GM10266 (cell line): ENCODE measurements at regions not wholly inside any gene's neighbourhood (a gene's known extent, or its start where the extent isn't known, plus 50 kb on each side); places are given as distances from the start of the nearest gene placed in this dataset.

Experiments used
- DNase-seq: peaks from one replicate; pipeline ENCODE4 v3.0.0; 2012; ENCODE audit errors: extremely low spot score
- TF ChIP-seq, protein P1 (sequence below): IDR thresholded peaks from 2 replicates; pipeline ENCODE4 v1.5.1; 2012; ENCODE audit warnings: mild to moderate bottlenecking, low read depth; ENCODE audit not compliant: control insufficient read depth, insufficient read depth; ENCODE audit errors: missing control alignments

DNA sequence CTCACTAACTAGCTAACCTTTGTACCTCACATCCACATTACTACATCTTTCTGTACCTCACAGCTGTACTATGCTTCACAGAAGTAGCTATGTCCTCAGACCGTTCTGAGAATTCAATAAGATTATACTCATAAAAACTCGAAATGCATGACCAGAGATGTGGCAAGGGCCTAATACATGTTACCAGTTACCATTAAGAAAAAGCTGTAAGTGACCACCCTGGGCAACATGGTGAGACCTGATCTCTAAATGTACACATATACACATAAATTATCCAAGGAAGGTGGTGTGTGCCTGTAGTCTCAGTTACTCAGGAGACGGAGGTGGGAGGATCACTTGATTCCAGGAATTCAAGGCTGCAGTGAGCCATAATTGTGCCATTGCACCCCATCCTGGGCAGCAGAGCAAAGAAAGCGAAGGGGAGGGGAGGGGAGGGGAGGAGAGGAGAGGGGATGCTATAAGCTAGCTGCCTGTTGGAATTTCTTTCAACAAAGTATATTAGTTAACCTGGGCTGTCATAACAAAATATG lies 482.6 kb upstream of the ZNF717 start:
- TF ChIP-seq, protein P1, sequence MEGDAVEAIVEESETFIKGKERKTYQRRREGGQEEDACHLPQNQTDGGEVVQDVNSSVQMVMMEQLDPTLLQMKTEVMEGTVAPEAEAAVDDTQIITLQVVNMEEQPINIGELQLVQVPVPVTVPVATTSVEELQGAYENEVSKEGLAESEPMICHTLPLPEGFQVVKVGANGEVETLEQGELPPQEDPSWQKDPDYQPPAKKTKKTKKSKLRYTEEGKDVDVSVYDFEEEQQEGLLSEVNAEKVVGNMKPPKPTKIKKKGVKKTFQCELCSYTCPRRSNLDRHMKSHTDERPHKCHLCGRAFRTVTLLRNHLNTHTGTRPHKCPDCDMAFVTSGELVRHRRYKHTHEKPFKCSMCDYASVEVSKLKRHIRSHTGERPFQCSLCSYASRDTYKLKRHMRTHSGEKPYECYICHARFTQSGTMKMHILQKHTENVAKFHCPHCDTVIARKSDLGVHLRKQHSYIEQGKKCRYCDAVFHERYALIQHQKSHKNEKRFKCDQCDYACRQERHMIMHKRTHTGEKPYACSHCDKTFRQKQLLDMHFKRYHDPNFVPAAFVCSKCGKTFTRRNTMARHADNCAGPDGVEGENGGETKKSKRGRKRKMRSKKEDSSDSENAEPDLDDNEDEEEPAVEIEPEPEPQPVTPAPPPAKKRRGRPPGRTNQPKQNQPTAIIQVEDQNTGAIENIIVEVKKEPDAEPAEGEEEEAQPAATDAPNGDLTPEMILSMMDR: no peak
- DNase-seq: no peak

DNA sequence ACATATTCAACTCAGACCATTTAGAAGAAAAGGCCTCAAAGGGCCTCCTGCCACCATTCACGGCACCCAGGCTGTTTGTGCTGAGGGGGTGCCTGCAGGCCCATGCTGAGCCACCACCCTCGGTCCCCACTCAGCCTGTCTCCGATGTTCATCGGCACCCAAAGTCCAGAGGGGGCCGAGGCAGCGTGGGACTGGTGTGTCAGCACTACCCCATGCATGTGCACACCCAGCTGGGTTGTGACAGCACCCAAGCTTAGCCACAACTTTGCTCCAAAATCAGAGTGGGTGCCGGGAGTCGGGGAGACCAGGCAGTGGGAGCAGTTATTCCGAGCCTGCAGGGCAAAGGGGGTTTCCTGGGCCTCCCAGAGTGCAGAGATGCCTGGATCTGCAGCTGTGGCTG lies 508.5 kb upstream of the ZNF717 start:
- TF ChIP-seq, protein P1: no peak
- no peak for DNase-seq

DNA sequence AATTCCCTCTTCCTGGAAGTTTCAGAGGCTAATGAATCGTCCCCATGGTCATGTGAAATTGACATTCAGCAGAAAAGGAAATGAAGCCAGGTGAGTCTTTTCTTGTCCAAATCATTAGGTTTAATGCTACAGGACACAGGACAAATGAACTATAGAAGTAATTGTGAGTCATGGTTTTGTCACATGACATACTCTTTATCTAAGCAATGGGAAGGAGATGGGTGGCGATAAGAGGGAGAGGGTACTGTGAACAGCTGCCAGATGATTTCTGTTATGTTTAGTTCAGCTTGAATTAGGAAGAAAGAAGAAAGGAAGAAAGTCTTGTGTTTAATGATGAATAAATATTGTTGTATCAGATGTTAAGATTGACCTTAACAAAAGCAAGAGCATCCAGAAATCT lies 515.4 kb upstream of the ZNF717 start:
- DNase-seq: no peak
- TF ChIP-seq, protein P1: no peak

DNA sequence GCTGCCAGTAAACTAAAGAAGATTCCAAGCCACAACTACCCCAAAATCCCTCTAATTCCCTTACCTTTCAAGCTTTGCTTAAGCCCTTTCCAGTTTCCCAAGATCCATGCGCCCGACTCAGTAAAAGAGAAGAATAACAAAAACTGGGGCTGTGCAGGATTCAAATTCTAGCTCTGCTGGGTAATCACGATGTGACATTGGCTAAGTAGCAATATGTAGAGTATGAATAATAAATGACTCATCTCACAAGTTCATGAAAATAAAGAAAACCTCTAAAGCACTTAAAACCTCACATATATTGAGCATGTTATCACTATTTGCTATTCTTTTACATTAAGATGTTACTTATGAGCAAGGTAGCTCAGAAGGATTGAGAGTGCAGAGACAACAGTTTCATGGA lies 522.2 kb upstream of the ZNF717 start:
- TF ChIP-seq, protein P1: no peak
- DNase-seq: no peak

DNA sequence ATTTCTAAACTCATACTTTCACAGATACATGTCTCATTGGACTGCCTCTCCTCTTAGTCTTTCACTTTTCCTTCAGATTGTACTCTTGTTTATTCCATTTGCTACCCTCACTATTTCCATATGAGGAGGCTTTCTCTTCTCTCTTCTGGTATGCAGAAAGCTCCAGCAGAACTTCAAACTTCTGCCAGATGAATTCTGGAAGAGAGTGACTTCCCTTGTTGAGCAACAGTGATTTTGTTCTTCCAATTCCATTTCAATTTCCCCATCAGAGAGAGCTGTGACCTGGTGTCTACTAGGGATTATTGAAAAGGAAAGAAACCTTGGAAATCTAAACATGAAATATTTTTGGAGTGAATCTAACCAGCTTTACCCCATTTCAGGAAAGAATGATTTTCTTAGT lies 523.2 kb upstream of the ZNF717 start:
- no peak for DNase-seq
- TF ChIP-seq, protein P1: no peak

DNA sequence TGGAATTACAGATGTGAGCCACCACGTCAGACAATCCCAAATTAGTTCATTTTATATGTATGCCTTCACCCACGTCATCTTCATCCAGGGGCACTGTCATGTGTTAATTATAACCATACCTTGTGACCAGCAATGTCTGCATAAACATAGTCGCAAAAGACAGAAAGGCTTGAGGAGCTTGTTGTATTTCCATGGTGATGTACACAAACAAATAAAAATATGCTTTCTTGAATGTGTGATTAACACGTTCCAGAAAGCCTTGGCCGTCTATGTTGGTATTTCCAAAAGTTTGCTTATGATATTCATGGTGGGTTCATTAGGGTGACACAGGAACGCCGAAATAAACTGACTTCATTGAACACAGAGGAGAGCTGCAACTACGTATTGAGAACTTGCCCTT lies 524.7 kb upstream of the ZNF717 start:
- TF ChIP-seq, protein P1: no peak

DNA sequence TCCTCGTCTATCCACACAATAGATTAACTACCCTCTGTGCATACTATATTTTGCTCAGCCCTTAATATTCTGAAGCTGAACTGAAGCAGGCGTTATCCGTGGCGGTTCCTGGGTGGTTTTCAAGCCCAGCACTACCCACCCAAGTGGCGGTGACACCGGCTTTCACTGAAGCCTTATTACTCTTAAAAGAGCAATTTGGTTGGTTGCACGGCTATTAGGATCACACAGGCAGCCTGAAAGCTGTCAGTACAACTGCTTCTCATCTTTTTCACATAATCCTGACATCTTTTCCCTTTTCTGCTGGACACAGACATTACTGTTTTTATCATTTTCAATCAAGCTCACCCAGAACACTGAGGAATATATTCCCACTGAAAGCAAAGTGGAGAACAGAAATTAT lies 525.3 kb upstream of the ZNF717 start:
- TF ChIP-seq, protein P1: no peak
- DNase-seq: no peak

More for the DNA sequence above, 524.7 kb upstream of the ZNF717 start:
- DNase-seq: no peak
